GM23338 (cell line): ENCODE measurements at regions not wholly inside any gene's neighbourhood (a gene's known extent, or its start where the extent isn't known, plus 50 kb on each side); places are given as distances from the start of the nearest gene placed in this dataset.

Experiments
- ATAC-seq: fragments of 200-7000 bp; cut with Tn5 transposase; 3 replicates; pipeline ENCODE4 v1.9.1; 2020
- DNase-seq: peaks from one replicate; pipeline ENCODE4 v3.0.0-alpha.2; 2015; ENCODE audit warnings: low spot score
- H2AFZ ChIP-seq: fragments of 200-600 bp; sonication (generic); 2 replicates; pipeline ENCODE4 v1.8.0; 2016; ENCODE audit warnings: antibody characterized with exemption, mild to moderate bottlenecking, moderate library complexity
- H3F3A ChIP-seq: fragments of 200-600 bp; sonication (generic); replicated peaks from 2 replicates; pipeline ENCODE4 v1.8.0; 2017; ENCODE audit warnings: antibody characterized with exemption, mixed run types, low read depth
- H3K27ac ChIP-seq: fragments of 200-600 bp; sonication (generic); 2 replicates; pipeline ENCODE4 v1.6.1; 2016; ENCODE audit warnings: low read depth
- H3K27me3 ChIP-seq: fragments of 200-600 bp; sonication (generic); 2 replicates; pipeline ENCODE4 v1.8.0; 2016; ENCODE audit warnings: mild to moderate bottlenecking, mixed run types, moderate library complexity; ENCODE audit not compliant: insufficient read depth
- H3K36me3 ChIP-seq: fragments of 200-600 bp; sonication (generic); 2 replicates; pipeline ENCODE4 v1.8.0; 2016; ENCODE audit warnings: mild to moderate bottlenecking; ENCODE audit not compliant: insufficient read depth
- H3K4me1 ChIP-seq: fragments of 200-600 bp; sonication (generic); 2 replicates; pipeline ENCODE4 v1.8.0; 2016; ENCODE audit warnings: mild to moderate bottlenecking, moderate library complexity; ENCODE audit not compliant: insufficient read depth
- H3K4me2 ChIP-seq: fragments of 200-600 bp; sonication (generic); 2 replicates; pipeline ENCODE4 v1.7.1; 2017; ENCODE audit warnings: mixed run types
- H3K4me3 ChIP-seq: fragments of 200-600 bp; sonication (generic); 2 replicates; pipeline ENCODE4 v1.6.1; 2016; ENCODE audit warnings: mixed run types
- H3K79me2 ChIP-seq: fragments of 200-600 bp; sonication (generic); replicated peaks from 2 replicates; pipeline ENCODE4 v1.8.0; 2017; ENCODE audit warnings: mild to moderate bottlenecking; ENCODE audit not compliant: insufficient read depth
- H3K9me2 ChIP-seq: fragments of 200-600 bp; sonication (generic); 2 replicates; pipeline ENCODE4 v1.8.0; 2017; ENCODE audit not compliant: insufficient read depth
- H4K20me1 ChIP-seq: fragments of 200-600 bp; sonication (generic); replicated peaks from 2 replicates; pipeline ENCODE4 v1.8.0; 2017; ENCODE audit warnings: mild to moderate bottlenecking; ENCODE audit not compliant: insufficient read depth
- H3K27ac Mint-ChIP-seq: 2 replicates; pipeline ENCODE4 v1.8.0; 2020; ENCODE audit warnings: inconsistent platforms, mild to moderate bottlenecking, moderate library complexity, mixed read lengths
- H3K27me3 Mint-ChIP-seq: 3 replicates; pipeline ENCODE4 v1.8.0; 2022; ENCODE audit warnings: low read depth, mild to moderate bottlenecking, moderate library complexity, mixed read lengths, inconsistent platforms; ENCODE audit not compliant: insufficient read depth, poor library complexity
- H3K36me3 Mint-ChIP-seq: 3 replicates; pipeline ENCODE4 v1.8.0; 2021; ENCODE audit warnings: low read depth, mild to moderate bottlenecking, inconsistent platforms, moderate library complexity, mixed read lengths
- H3K4me1 Mint-ChIP-seq: 3 replicates; pipeline ENCODE4 v1.8.0; 2020; ENCODE audit warnings: mild to moderate bottlenecking, inconsistent platforms, mixed read lengths
- H3K4me3 Mint-ChIP-seq: 3 replicates; pipeline ENCODE4 v1.8.0; 2021; ENCODE audit warnings: moderate library complexity, mild to moderate bottlenecking, inconsistent platforms, mixed read lengths
- H3K9me3 Mint-ChIP-seq: 3 replicates; pipeline ENCODE4 v1.8.0; 2020; ENCODE audit warnings: moderate library complexity, mild to moderate bottlenecking, inconsistent platforms, mixed read lengths
- EZH2phosphoT487 ChIP-seq: fragments of 200-600 bp; sonication (generic); IDR thresholded peaks from one replicate; pipeline ENCODE4 v1.8.1; 2018; ENCODE audit warnings: antibody characterized with exemption; ENCODE audit not compliant: unreplicated experiment
- JUNB ChIP-seq: IDR thresholded peaks from one replicate; pipeline ENCODE4 v1.6.1; 2016; ENCODE audit warnings: antibody characterized with exemption; ENCODE audit not compliant: unreplicated experiment
- NANOG ChIP-seq: IDR thresholded peaks from 2 replicates; pipeline ENCODE4 v1.6.1; 2016; ENCODE audit warnings: antibody characterized with exemption, borderline replicate concordance
- POLR2AphosphoS5 ChIP-seq: IDR thresholded peaks from 2 replicates; pipeline ENCODE4 v1.6.1; 2016; ENCODE audit warnings: antibody characterized with exemption, low read depth
- REST ChIP-seq: IDR thresholded peaks from one replicate; pipeline ENCODE4 v1.6.1; 2018; ENCODE audit warnings: antibody characterized with exemption; ENCODE audit not compliant: unreplicated experiment
- STAT1 ChIP-seq: IDR thresholded peaks from one replicate; pipeline ENCODE4 v1.6.1; 2016; ENCODE audit warnings: antibody characterized with exemption; ENCODE audit not compliant: unreplicated experiment
- ZNF114 ChIP-seq: fragments of 250-450 bp; sonication (Bioruptor Pico); IDR thresholded peaks from 2 replicates; pipeline ENCODE4 v1.5.0; 2020; ENCODE audit warnings: mild to moderate bottlenecking, moderate library complexity
- ZNF331 ChIP-seq: fragments of 250-450 bp; sonication (Bioruptor Pico); IDR thresholded peaks from 2 replicates; pipeline ENCODE4 v1.5.0; 2020; ENCODE audit warnings: low read depth, mild to moderate bottlenecking, moderate library complexity
- TF ChIP-seq, protein P1 (sequence below), 2 experiments: fragments of 200-600 bp in 1 of 2; sonication (generic) in 1 of 2; conservative IDR thresholded peaks; 2 replicates each; pipeline versions ENCODE4 v1.5.1 to v1.6.1; 2016 to 2017; ENCODE audit warnings: antibody characterized with exemption in 2 of 2, low read depth in 2 of 2, mild to moderate bottlenecking in 2 of 2, moderate library complexity in 1 of 2
- TF ChIP-seq, protein P2 (sequence below): fragments of 250-450 bp; sonication (Bioruptor Pico); IDR thresholded peaks from 2 replicates; pipeline ENCODE4 v1.5.0; 2020; ENCODE audit warnings: mild to moderate bottlenecking, moderate library complexity

DNA sequence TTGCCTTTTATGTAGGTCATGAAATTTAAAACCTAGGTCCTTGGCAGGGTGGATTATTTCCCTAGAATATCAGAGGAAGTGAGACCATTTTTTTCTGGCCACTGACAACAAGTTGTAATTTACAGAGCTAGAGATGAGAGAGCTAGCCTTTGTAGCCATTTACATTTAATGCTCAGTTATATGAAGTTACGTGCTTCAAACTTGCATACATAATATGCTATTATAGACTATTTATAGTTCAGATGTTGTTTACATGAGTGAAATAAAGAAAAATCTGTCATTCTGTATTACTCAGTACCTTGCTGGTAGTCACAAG is 234.9 kb upstream of the MBL2 start (continued):
- TF ChIP-seq REST: no peak
- TF ChIP-seq POLR2AphosphoS5: no peak
- no peak for TF ChIP-seq ZNF114
- TF ChIP-seq STAT1: no peak
- TF ChIP-seq, protein P1, sequence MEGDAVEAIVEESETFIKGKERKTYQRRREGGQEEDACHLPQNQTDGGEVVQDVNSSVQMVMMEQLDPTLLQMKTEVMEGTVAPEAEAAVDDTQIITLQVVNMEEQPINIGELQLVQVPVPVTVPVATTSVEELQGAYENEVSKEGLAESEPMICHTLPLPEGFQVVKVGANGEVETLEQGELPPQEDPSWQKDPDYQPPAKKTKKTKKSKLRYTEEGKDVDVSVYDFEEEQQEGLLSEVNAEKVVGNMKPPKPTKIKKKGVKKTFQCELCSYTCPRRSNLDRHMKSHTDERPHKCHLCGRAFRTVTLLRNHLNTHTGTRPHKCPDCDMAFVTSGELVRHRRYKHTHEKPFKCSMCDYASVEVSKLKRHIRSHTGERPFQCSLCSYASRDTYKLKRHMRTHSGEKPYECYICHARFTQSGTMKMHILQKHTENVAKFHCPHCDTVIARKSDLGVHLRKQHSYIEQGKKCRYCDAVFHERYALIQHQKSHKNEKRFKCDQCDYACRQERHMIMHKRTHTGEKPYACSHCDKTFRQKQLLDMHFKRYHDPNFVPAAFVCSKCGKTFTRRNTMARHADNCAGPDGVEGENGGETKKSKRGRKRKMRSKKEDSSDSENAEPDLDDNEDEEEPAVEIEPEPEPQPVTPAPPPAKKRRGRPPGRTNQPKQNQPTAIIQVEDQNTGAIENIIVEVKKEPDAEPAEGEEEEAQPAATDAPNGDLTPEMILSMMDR (conservative IDR thresholded peaks at IDR 0.05; ENCODE audit: low read depth in 2 of 2): no peak
- TF ChIP-seq EZH2phosphoT487: no peak
- TF ChIP-seq NANOG: no peak

- Mint-ChIP-seq H3K36me3 (peaks cover 5% of the 10 kb centered on the region; the same call in 1 of the 3 replicates), H3K9me3 (no peaks in the 10 kb centered on the region), H3K27ac (no peak overlapping the region), H3K27me3 (no peaks in the 10 kb centered on the region), H3K4me1 (peaks cover 3% of the 10 kb centered on the region; the same call in 2 of the 3 replicates), H3K4me3 (no peak overlapping the region)
- no peaks in the 10 kb centered on the region for H4K20me1 ChIP-seq
- H3K27ac ChIP-seq: no peak overlapping the region
- no peak overlapping the region; the same call in 1 of the 2 replicates for H2AFZ ChIP-seq
- no peaks in the 10 kb centered on the region for H3K79me2 ChIP-seq
- peaks cover 4% of the 10 kb centered on the region; the same call in 1 of the 2 replicates for H3K9me2 ChIP-seq
- H3K4me1 ChIP-seq: no peaks in the 10 kb centered on the region
- H3K4me2 ChIP-seq: no peak overlapping the region
- no peaks in the 10 kb centered on the region for H3K36me3 ChIP-seq
- no peak overlapping the region for H3K4me3 ChIP-seq
- no peaks in the 10 kb centered on the region for H3F3A ChIP-seq
- H3K27me3 ChIP-seq: no peaks in the 10 kb centered on the region
- ATAC-seq: no peak
- no peak for DNase-seq
- TF ChIP-seq ZNF331 (CRISPR knock-in tag) (no peak), JUNB (no peak), ZNF114 (no peak)
- TF ChIP-seq, protein P1 (conservative IDR thresholded peaks at IDR 0.05; ENCODE audit: low read depth in 2 of 2): no peak
- TF ChIP-seq, protein P2, sequence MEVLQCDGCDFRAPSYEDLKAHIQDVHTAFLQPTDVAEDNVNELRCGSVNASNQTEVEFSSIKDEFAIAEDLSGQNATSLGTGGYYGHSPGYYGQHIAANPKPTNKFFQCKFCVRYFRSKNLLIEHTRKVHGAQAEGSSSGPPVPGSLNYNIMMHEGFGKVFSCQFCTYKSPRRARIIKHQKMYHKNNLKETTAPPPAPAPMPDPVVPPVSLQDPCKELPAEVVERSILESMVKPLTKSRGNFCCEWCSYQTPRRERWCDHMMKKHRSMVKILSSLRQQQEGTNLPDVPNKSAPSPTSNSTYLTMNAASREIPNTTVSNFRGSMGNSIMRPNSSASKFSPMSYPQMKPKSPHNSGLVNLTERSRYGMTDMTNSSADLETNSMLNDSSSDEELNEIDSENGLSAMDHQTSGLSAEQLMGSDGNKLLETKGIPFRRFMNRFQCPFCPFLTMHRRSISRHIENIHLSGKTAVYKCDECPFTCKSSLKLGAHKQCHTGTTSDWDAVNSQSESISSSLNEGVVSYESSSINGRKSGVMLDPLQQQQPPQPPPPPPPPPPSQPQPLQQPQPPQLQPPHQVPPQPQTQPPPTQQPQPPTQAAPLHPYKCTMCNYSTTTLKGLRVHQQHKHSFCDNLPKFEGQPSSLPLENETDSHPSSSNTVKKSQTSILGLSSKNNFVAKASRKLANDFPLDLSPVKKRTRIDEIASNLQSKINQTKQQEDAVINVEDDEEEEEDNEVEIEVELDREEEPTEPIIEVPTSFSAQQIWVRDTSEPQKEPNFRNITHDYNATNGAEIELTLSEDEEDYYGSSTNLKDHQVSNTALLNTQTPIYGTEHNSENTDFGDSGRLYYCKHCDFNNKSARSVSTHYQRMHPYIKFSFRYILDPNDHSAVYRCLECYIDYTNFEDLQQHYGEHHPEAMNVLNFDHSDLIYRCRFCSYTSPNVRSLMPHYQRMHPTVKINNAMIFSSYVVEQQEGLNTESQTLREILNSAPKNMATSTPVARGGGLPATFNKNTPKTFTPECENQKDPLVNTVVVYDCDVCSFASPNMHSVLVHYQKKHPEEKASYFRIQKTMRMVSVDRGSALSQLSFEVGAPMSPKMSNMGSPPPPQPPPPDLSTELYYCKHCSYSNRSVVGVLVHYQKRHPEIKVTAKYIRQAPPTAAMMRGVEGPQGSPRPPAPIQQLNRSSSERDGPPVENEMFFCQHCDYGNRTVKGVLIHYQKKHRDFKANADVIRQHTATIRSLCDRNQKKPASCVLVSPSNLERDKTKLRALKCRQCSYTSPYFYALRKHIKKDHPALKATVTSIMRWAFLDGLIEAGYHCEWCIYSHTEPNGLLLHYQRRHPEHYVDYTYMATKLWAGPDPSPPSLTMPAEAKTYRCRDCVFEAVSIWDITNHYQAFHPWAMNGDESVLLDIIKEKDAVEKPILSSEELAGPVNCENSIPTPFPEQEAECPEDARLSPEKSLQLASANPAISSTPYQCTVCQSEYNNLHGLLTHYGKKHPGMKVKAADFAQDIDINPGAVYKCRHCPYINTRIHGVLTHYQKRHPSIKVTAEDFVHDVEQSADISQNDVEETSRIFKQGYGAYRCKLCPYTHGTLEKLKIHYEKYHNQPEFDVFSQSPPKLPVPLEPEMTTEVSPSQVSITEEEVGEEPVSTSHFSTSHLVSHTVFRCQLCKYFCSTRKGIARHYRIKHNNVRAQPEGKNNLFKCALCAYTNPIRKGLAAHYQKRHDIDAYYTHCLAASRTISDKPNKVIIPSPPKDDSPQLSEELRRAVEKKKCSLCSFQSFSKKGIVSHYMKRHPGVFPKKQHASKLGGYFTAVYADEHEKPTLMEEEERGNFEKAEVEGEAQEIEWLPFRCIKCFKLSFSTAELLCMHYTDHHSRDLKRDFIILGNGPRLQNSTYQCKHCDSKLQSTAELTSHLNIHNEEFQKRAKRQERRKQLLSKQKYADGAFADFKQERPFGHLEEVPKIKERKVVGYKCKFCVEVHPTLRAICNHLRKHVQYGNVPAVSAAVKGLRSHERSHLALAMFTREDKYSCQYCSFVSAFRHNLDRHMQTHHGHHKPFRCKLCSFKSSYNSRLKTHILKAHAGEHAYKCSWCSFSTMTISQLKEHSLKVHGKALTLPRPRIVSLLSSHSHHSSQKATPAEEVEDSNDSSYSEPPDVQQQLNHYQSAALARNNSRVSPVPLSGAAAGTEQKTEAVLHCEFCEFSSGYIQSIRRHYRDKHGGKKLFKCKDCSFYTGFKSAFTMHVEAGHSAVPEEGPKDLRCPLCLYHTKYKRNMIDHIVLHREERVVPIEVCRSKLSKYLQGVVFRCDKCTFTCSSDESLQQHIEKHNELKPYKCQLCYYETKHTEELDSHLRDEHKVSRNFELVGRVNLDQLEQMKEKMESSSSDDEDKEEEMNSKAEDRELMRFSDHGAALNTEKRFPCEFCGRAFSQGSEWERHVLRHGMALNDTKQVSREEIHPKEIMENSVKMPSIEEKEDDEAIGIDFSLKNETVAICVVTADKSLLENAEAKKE (CRISPR knock-in tag): no peak
Observed at GRCh38 chr10:53006663-53007526, 234.3 kb upstream of the MBL2 start.
